GM12875 (cell line): ENCODE measurements at regions not wholly inside any gene's neighbourhood (a gene's known extent, or its start where the extent isn't known, plus 50 kb on each side); places are given as distances from the start of the nearest gene placed in this dataset.
A peak's percentile ranks its signal among the peaks of the same experiment; 100 is the strongest.

Experiments used
- H3K4me3 ChIP-seq: one replicate; pipeline ENCODE4 v1.5.1; 2011; ENCODE audit warnings: low read depth, low read length, control low read depth
- TF ChIP-seq, protein P1 (sequence below): IDR thresholded peaks from 2 replicates; pipeline ENCODE4 v1.5.1; 2011; ENCODE audit warnings: low read depth, mild to moderate bottlenecking, control low read depth, inconsistent platforms, low read length, moderate library complexity, borderline replicate concordance; ENCODE audit not compliant: insufficient read depth

DNA sequence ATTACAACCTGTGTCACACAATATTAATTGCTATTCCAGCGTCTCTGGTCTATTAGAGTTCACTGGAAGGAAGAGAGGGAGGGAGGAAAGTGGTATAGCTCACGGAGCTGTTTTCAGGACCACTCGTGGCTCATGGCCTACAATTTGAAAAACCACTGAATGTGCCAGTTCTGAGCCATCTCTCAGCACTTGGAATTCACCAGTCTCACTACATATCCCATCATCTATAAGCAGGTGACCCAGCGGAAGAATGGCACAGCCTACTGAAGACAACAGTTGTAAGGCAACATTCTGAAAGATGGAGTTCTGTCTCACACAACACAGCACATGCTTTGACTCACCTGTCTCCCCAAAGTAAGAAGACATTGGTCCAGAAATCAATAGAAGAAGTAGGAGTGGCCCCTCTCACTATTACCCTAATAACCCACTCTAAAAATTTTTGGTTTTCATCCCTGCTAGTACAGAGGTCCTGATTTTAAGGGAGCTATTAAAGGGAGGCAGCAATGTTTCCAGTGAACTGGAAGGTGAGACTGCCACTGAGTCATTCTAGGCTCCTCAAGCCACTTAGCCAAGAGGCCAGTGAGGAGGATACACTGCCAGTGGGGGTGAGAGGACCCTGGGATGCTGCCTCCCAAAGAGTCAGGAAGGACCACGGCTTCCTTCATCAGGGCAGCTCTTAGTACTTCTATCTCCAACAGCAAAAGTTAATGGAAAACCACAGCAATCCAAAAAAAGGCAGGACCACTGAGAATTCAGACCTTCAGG is 50.0 kb upstream of the DOCK9 start:
- TF ChIP-seq, protein P1, sequence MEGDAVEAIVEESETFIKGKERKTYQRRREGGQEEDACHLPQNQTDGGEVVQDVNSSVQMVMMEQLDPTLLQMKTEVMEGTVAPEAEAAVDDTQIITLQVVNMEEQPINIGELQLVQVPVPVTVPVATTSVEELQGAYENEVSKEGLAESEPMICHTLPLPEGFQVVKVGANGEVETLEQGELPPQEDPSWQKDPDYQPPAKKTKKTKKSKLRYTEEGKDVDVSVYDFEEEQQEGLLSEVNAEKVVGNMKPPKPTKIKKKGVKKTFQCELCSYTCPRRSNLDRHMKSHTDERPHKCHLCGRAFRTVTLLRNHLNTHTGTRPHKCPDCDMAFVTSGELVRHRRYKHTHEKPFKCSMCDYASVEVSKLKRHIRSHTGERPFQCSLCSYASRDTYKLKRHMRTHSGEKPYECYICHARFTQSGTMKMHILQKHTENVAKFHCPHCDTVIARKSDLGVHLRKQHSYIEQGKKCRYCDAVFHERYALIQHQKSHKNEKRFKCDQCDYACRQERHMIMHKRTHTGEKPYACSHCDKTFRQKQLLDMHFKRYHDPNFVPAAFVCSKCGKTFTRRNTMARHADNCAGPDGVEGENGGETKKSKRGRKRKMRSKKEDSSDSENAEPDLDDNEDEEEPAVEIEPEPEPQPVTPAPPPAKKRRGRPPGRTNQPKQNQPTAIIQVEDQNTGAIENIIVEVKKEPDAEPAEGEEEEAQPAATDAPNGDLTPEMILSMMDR: no peak
- H3K4me3 ChIP-seq: no peak overlapping the region

DNA sequence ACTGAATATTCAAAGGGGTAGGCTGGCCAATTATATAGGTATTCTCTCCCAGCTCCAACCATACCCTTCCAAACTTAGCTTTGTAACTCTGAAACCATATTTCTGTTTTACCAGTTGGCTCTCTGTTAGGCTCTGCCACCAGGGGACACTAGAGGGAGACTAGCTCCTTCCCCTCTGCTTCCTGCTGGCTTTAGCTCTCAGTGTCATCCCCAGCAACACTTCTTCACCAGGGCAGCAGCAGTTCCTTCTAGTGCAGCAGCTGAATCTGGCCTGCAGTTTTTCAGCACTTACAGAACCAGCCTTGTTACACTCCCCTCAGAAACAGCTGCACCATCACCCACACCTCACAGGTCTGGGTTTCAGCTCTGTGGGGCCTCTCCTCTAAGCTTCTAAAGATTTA is 51.0 kb upstream of the DOCK9 start:
- TF ChIP-seq, protein P1: peak; percentile 59; the same call in 1 of the 2 replicates
- H3K4me3 ChIP-seq: no peak overlapping the region

DNA sequence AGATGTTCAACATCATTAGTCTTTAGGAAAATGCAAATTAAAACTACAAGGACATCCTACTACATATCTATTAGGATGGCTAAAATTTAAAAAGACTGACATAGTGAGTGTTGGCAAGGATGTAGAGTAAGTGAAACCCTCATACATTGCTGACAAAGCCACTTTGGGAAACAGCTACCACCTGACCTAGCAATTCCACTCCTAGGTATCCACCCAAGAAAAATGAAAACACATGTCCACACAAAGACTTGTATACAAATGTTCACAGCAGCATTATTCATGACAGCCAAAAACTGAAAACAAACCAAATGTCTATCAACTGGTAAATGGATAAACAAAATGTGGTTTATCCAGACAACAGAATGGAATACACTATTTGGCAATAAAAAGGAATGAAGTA is 51.7 kb upstream of the DOCK9 start:
- TF ChIP-seq, protein P1: no peak
- H3K4me3 ChIP-seq: no peak overlapping the region

GRCh38 chr13:99030326-99030725 is 52.5 kb upstream of the DOCK9 start:
- H3K4me3 ChIP-seq: no peak overlapping the region
- TF ChIP-seq, protein P1: no peak

GRCh38 chr13:99031832-99032231 is 54.0 kb upstream of the DOCK9 start:
- no peak overlapping the region for H3K4me3 ChIP-seq
- TF ChIP-seq, protein P1: no peak

DNA sequence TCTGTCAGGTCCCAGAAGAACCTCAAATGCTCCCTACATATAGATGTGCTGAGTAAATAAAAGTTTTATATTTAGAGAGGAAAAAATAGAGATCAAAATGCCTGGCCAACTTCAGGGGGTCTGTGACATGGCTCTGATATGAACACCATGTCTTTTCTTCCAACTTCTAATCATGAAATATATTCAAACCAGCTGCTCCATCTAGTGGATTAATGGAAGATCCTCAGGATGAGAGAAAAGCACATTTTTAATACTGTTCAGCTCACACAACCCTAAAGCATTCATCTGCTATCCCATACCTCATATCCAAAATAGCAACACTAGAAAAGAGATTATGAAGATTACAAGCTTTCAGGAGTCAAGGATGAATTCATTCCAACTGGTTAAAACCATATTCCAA is 56.0 kb upstream of the DOCK9 start:
- TF ChIP-seq, protein P1: 0 out of 2 replicates have a peak, but pooled peaks have one; percentile 14
- H3K4me3 ChIP-seq: no peak overlapping the region
